WTC11 (cell line): ENCODE measurements at regions not wholly inside any gene's neighbourhood (a gene's known extent, or its start where the extent isn't known, plus 50 kb on each side); places are given as distances from the start of the nearest gene placed in this dataset.
A peak's percentile ranks its signal among the peaks of the same experiment; 100 is the strongest.

Source experiments
- ATAC-seq: fragments of 200-7000 bp; cut with Tn5 transposase; 2 replicates; pipeline ENCODE4 v1.10.0; 2021; ENCODE audit warnings: mild to moderate bottlenecking, moderate library complexity
- CTCF ChIA-PET: fragments of 300-600 bp; sonication (Branson Sonifier 250); formaldehyde crosslinking; loops from one replicate; lab custom pipeline; 2021; ENCODE audit warnings: antibody characterized with exemption; lab: Charles Lee
- POLR2A ChIA-PET: fragments of 350-600 bp; sonication (Branson Sonifier 250); formaldehyde crosslinking; loops from one replicate; lab custom pipeline; 2021; ENCODE audit warnings: antibody characterized with exemption; lab: Charles Lee
- DNase-seq: peaks from one replicate; pipeline ENCODE4 v3.0.0; 2021; ENCODE audit warnings: low spot score
- H3K27ac Mint-ChIP-seq: 2 replicates; pipeline ENCODE4 v1.8.0; 2021; ENCODE audit warnings: mixed read lengths
- H3K27me3 Mint-ChIP-seq: 2 replicates; pipeline ENCODE4 v1.8.0; 2021; ENCODE audit warnings: low read depth, mild to moderate bottlenecking, moderate library complexity, mixed read lengths
- H3K36me3 Mint-ChIP-seq: 2 replicates; pipeline ENCODE4 v1.8.0; 2021; ENCODE audit warnings: mixed read lengths
- H3K4me1 Mint-ChIP-seq: 2 replicates; pipeline ENCODE4 v1.8.0; 2022; ENCODE audit warnings: mixed read lengths
- H3K4me3 Mint-ChIP-seq: 2 replicates; pipeline ENCODE4 v1.8.0; 2021; ENCODE audit warnings: mild to moderate bottlenecking, moderate library complexity, mixed read lengths
- H3K9me3 Mint-ChIP-seq: 2 replicates; pipeline ENCODE4 v1.8.0; 2021; ENCODE audit warnings: mixed read lengths
- ATF1 ChIP-seq: sonication (generic); formaldehyde crosslinking; IDR thresholded peaks from 2 replicates; pipeline ENCODE4 v1.8.1; 2023; ENCODE audit warnings: mild to moderate bottlenecking, moderate library complexity, missing genetic modification reagents
- CBFB ChIP-seq: sonication (generic); formaldehyde crosslinking; IDR thresholded peaks from 2 replicates; pipeline ENCODE4 v1.8.1; 2022; ENCODE audit warnings: mild to moderate bottlenecking, low read depth, missing genetic modification reagents
- MXD4 ChIP-seq: fragments of 250-450 bp; sonication (Bioruptor Pico); IDR thresholded peaks from 2 replicates; pipeline ENCODE4 v1.8.0; 2021; ENCODE audit warnings: mild to moderate bottlenecking, moderate library complexity, borderline replicate concordance
- SP1 ChIP-seq: sonication (generic); formaldehyde crosslinking; conservative IDR thresholded peaks from 2 replicates; pipeline ENCODE4 v1.8.1; 2022; ENCODE audit warnings: missing genetic modification reagents
- ZNF671 ChIP-seq: fragments of 250-450 bp; sonication (Bioruptor Pico); IDR thresholded peaks from 2 replicates; pipeline ENCODE4 v1.8.0; 2021; ENCODE audit warnings: mild to moderate bottlenecking
- TF ChIP-seq, protein P1 (sequence below): sonication (generic); formaldehyde crosslinking; IDR thresholded peaks from 2 replicates; pipeline ENCODE4 v1.8.0; 2023; ENCODE audit warnings: missing genetic modification reagents, mild to moderate bottlenecking, borderline replicate concordance
- TF ChIP-seq, protein P2 (sequence below): fragments of 200-600 bp; IDR thresholded peaks from 2 replicates; pipeline ENCODE4 v1.8.0; 2022; ENCODE audit warnings: antibody characterized with exemption
- TF ChIP-seq, protein P3 (sequence below): sonication (generic); formaldehyde crosslinking; IDR thresholded peaks from 2 replicates; pipeline ENCODE4 v1.8.1; 2023; ENCODE audit warnings: mild to moderate bottlenecking, moderate library complexity, missing genetic modification reagents
- TF ChIP-seq, protein P4 (sequence below): sonication (generic); formaldehyde crosslinking; IDR thresholded peaks from 2 replicates; pipeline ENCODE4 v1.8.0; 2022; ENCODE audit warnings: mild to moderate bottlenecking, missing genetic modification reagents
- TF ChIP-seq, protein P5 (sequence below): sonication (generic); formaldehyde crosslinking; IDR thresholded peaks from 2 replicates; pipeline ENCODE4 v1.8.0; 2022; ENCODE audit warnings: missing genetic modification reagents

DNA sequence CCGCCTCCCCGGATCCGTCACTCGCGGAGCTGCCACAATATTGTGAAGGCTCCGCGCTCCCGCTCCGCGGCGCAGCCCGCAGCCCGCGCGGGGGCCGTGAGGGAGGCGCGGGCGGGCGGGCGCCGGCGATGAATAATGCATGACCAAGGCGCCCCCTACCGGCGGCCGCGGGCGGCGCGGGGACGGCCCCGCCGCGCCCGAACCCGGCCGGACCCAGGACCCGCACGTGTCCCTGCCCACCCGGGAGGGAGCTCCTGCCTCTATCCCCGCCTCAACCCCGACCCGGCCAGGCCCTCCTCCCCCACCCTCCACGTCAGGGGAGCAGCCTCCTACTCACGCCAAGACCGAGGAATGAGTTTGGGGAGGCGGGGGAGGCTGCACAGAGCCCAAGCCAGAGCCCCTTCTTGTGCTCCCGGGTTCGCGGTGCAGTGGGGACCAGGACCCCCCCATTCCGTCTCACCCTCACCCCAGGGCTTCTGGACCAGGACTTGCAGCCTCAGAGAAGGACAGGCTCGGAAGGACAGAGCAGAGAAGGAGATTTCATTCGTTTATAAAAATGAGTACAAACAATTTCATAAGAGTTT, 70.8 kb upstream of the CASZ1 start:
- peaks cover 40% of the 10 kb centered on the region for H3K4me1 Mint-ChIP-seq
- TF ChIP-seq MXD4 (CRISPR knock-in tag) (no peak), ATF1 (CRISPR knock-in tag) (no peak), ZNF671 (CRISPR knock-in tag) (no peak)
- TF ChIP-seq, protein P1, sequence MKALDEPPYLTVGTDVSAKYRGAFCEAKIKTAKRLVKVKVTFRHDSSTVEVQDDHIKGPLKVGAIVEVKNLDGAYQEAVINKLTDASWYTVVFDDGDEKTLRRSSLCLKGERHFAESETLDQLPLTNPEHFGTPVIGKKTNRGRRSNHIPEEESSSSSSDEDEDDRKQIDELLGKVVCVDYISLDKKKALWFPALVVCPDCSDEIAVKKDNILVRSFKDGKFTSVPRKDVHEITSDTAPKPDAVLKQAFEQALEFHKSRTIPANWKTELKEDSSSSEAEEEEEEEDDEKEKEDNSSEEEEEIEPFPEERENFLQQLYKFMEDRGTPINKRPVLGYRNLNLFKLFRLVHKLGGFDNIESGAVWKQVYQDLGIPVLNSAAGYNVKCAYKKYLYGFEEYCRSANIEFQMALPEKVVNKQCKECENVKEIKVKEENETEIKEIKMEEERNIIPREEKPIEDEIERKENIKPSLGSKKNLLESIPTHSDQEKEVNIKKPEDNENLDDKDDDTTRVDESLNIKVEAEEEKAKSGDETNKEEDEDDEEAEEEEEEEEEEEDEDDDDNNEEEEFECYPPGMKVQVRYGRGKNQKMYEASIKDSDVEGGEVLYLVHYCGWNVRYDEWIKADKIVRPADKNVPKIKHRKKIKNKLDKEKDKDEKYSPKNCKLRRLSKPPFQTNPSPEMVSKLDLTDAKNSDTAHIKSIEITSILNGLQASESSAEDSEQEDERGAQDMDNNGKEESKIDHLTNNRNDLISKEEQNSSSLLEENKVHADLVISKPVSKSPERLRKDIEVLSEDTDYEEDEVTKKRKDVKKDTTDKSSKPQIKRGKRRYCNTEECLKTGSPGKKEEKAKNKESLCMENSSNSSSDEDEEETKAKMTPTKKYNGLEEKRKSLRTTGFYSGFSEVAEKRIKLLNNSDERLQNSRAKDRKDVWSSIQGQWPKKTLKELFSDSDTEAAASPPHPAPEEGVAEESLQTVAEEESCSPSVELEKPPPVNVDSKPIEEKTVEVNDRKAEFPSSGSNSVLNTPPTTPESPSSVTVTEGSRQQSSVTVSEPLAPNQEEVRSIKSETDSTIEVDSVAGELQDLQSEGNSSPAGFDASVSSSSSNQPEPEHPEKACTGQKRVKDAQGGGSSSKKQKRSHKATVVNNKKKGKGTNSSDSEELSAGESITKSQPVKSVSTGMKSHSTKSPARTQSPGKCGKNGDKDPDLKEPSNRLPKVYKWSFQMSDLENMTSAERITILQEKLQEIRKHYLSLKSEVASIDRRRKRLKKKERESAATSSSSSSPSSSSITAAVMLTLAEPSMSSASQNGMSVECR, result no peak
- TF ChIP-seq, protein P2, sequence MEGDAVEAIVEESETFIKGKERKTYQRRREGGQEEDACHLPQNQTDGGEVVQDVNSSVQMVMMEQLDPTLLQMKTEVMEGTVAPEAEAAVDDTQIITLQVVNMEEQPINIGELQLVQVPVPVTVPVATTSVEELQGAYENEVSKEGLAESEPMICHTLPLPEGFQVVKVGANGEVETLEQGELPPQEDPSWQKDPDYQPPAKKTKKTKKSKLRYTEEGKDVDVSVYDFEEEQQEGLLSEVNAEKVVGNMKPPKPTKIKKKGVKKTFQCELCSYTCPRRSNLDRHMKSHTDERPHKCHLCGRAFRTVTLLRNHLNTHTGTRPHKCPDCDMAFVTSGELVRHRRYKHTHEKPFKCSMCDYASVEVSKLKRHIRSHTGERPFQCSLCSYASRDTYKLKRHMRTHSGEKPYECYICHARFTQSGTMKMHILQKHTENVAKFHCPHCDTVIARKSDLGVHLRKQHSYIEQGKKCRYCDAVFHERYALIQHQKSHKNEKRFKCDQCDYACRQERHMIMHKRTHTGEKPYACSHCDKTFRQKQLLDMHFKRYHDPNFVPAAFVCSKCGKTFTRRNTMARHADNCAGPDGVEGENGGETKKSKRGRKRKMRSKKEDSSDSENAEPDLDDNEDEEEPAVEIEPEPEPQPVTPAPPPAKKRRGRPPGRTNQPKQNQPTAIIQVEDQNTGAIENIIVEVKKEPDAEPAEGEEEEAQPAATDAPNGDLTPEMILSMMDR, result peak; percentile 87; the same call in 1 of the 2 replicates
- TF ChIP-seq, protein P3, sequence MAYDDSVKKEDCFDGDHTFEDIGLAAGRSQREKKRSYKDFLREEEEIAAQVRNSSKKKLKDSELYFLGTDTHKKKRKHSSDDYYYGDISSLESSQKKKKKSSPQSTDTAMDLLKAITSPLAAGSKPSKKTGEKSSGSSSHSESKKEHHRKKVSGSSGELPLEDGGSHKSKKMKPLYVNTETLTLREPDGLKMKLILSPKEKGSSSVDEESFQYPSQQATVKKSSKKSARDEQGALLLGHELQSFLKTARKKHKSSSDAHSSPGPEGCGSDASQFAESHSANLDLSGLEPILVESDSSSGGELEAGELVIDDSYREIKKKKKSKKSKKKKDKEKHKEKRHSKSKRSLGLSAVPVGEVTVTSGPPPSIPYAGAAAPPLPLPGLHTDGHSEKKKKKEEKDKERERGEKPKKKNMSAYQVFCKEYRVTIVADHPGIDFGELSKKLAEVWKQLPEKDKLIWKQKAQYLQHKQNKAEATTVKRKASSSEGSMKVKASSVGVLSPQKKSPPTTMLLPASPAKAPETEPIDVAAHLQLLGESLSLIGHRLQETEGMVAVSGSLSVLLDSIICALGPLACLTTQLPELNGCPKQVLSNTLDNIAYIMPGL (CRISPR knock-in tag), result 0 out of 2 replicates have a peak, but pooled peaks have one; percentile 41
- TF ChIP-seq, all 79 proteins: peak for 2
- DNase-seq (peak; percentile 77), ATAC-seq (peak; percentile 74)
- Mint-ChIP-seq H3K4me3 (peak overlapping the region; percentile 56), H3K27me3 (peaks cover 40% of the 10 kb centered on the region), H3K9me3 (no peaks in the 10 kb centered on the region), H3K27ac (no peak overlapping the region), H3K36me3 (no peaks in the 10 kb centered on the region)
- ChIA-PET POLR2A (no interaction called here), CTCF (interaction anchor here (0.5 to 2.8 kb wide), 45 partner anchors 9 to 531 kb away, joined by 3 to 18 read pairs (median 3); no protein-coding TSS in a partner anchor)

DNA sequence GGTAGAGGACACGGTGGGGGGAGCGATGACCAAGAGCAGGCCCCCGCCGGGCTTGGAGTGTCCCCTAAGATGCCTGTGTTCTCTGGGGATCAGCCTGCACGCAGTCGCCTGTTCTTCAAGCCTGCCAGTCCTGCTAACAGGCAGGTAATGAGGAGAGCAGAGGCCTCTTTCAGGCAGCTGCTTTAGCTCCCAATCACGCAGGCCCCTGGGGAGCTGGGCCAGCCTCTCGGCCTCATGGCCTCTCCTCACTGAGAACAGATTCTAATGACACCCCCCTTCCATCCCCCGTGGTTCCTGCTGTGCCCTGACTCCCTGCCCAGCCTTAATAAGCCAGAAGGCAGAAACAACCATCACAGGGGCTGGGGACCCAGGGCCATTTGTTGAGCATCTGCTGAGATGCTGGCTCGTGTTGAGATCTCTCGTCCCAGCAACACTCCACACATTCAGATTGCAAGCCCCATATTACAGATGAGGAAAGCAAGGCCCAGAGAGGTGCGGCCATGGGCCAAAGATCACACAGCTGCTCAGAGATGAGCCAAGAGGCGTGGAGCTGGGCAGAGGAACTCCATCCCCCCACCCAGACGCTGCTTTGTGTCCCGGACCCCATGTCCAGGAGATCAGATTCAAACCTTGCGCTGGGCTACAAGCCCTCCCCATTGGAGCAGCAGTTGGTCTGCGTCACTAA, 71.6 kb upstream of the CASZ1 start:
- ChIA-PET POLR2A (no interaction called here), CTCF (interaction anchor here (0.5 to 2.5 kb wide), 8 partner anchors 40 to 354 kb away, joined by 3 to 7 read pairs (median 4); no protein-coding TSS in a partner anchor)
- Mint-ChIP-seq H3K4me3 (peak overlapping the region; percentile 56), H3K9me3 (no peaks in the 10 kb centered on the region), H3K36me3 (no peaks in the 10 kb centered on the region), H3K27ac (no peak overlapping the region), H3K4me1 (peaks cover 37% of the 10 kb centered on the region), H3K27me3 (peaks cover 40% of the 10 kb centered on the region)
- TF ChIP-seq, protein P4, sequence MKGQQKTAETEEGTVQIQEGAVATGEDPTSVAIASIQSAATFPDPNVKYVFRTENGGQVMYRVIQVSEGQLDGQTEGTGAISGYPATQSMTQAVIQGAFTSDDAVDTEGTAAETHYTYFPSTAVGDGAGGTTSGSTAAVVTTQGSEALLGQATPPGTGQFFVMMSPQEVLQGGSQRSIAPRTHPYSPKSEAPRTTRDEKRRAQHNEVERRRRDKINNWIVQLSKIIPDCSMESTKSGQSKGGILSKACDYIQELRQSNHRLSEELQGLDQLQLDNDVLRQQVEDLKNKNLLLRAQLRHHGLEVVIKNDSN (CRISPR knock-in tag), result no peak
- TF ChIP-seq MXD4 (CRISPR knock-in tag) (no peak), SP1 (CRISPR knock-in tag) (no peak), CBFB (CRISPR knock-in tag) (no peak)
- TF ChIP-seq, protein P5, sequence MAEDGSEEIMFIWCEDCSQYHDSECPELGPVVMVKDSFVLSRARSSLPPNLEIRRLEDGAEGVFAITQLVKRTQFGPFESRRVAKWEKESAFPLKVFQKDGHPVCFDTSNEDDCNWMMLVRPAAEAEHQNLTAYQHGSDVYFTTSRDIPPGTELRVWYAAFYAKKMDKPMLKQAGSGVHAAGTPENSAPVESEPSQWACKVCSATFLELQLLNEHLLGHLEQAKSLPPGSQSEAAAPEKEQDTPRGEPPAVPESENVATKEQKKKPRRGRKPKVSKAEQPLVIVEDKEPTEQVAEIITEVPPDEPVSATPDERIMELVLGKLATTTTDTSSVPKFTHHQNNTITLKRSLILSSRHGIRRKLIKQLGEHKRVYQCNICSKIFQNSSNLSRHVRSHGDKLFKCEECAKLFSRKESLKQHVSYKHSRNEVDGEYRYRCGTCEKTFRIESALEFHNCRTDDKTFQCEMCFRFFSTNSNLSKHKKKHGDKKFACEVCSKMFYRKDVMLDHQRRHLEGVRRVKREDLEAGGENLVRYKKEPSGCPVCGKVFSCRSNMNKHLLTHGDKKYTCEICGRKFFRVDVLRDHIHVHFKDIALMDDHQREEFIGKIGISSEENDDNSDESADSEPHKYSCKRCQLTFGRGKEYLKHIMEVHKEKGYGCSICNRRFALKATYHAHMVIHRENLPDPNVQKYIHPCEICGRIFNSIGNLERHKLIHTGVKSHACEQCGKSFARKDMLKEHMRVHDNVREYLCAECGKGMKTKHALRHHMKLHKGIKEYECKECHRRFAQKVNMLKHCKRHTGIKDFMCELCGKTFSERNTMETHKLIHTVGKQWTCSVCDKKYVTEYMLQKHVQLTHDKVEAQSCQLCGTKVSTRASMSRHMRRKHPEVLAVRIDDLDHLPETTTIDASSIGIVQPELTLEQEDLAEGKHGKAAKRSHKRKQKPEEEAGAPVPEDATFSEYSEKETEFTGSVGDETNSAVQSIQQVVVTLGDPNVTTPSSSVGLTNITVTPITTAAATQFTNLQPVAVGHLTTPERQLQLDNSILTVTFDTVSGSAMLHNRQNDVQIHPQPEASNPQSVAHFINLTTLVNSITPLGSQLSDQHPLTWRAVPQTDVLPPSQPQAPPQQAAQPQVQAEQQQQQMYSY (CRISPR knock-in tag), result no peak
- DNase-seq (no peak), ATAC-seq (no peak)
